SK-N-SH treated with all-trans-retinoic acid at 6 μM for 48 hours (cell line): ENCODE measurements at regions not wholly inside any gene's neighbourhood (a gene's known extent, or its start where the extent isn't known, plus 50 kb on each side); places are given as distances from the start of the nearest gene placed in this dataset.

ENCODE experiments used
- ARNTL ChIP-seq: fragments of 450-650 bp; formaldehyde crosslinking; IDR thresholded peaks from 2 replicates; pipeline ENCODE4 v1.5.0; 2020; ENCODE audit warnings: low read depth, mild to moderate bottlenecking, moderate library complexity, borderline replicate concordance
- GLIS3 ChIP-seq: fragments of 250-450 bp; sonication (Bioruptor Pico); IDR thresholded peaks from 2 replicates; pipeline ENCODE4 v1.5.0; 2020; ENCODE audit warnings: mild to moderate bottlenecking, moderate library complexity
- PPARA ChIP-seq: fragments of 250-450 bp; sonication (Bioruptor Pico); IDR thresholded peaks from 2 replicates; pipeline ENCODE4 v1.5.0; 2020; ENCODE audit warnings: mild to moderate bottlenecking, borderline replicate concordance
- ZNF565 ChIP-seq: fragments of 450-650 bp; formaldehyde crosslinking; conservative IDR thresholded peaks from 2 replicates; pipeline ENCODE4 v1.5.0; 2020; ENCODE audit warnings: low read depth, mild to moderate bottlenecking, moderate library complexity
- ZNF70 ChIP-seq: fragments of 450-650 bp; formaldehyde crosslinking; IDR thresholded peaks from 2 replicates; pipeline ENCODE4 v1.5.0; 2020; ENCODE audit warnings: mild to moderate bottlenecking, moderate library complexity
- TF ChIP-seq, protein P1 (sequence below): fragments of 250-450 bp; sonication (Bioruptor Pico); IDR thresholded peaks from 2 replicates; pipeline ENCODE4 v1.5.0; 2020; ENCODE audit warnings: mild to moderate bottlenecking, moderate library complexity

DNA sequence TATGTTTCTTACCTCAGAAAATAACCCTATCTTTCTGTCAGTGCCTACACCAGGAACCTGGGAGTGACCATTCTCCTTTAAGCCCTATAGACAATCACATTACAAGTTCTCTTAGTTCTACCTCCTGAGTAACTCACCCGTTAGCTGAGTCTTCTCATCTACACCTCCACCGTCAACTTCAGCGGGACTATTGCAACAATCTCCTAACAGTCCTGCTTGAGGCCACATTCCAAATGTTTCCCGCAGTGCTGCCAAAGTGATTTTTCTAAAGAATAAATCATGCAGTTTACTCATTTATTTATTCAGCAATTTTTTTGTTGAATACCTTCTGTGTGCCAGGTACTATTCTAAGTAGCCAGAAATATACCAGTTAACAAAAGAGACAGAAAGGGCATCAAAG, 285.0 kb upstream of the GRIP1 start:
- TF ChIP-seq ARNTL (no peak), PPARA (no peak), ZNF70 (CRISPR knock-in tag) (no peak), ZNF565 (CRISPR knock-in tag) (no peak), GLIS3 (CRISPR knock-in tag) (no peak)
- TF ChIP-seq, protein P1, sequence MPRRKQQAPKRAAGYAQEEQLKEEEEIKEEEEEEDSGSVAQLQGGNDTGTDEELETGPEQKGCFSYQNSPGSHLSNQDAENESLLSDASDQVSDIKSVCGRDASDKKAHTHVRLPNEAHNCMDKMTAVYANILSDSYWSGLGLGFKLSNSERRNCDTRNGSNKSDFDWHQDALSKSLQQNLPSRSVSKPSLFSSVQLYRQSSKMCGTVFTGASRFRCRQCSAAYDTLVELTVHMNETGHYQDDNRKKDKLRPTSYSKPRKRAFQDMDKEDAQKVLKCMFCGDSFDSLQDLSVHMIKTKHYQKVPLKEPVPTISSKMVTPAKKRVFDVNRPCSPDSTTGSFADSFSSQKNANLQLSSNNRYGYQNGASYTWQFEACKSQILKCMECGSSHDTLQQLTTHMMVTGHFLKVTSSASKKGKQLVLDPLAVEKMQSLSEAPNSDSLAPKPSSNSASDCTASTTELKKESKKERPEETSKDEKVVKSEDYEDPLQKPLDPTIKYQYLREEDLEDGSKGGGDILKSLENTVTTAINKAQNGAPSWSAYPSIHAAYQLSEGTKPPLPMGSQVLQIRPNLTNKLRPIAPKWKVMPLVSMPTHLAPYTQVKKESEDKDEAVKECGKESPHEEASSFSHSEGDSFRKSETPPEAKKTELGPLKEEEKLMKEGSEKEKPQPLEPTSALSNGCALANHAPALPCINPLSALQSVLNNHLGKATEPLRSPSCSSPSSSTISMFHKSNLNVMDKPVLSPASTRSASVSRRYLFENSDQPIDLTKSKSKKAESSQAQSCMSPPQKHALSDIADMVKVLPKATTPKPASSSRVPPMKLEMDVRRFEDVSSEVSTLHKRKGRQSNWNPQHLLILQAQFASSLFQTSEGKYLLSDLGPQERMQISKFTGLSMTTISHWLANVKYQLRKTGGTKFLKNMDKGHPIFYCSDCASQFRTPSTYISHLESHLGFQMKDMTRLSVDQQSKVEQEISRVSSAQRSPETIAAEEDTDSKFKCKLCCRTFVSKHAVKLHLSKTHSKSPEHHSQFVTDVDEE (CRISPR knock-in tag) = no peak
